CD4-positive, alpha-beta T cell treated with Interleukin-15 for 1 hour (primary cell): ENCODE measurements at regions not wholly inside any gene's neighbourhood (a gene's known extent, or its start where the extent isn't known, plus 50 kb on each side); places are given as distances from the start of the nearest gene placed in this dataset.
"Not testable (repeated sequence)": the region's sequence is repeated elsewhere in the genome, so short reads cannot be mapped to it uniquely, and the experiment has no call there.

Source experiments
- DNase-seq: peaks from one replicate; pipeline ENCODE4 v3.0.0-alpha.2; 2020

DNA sequence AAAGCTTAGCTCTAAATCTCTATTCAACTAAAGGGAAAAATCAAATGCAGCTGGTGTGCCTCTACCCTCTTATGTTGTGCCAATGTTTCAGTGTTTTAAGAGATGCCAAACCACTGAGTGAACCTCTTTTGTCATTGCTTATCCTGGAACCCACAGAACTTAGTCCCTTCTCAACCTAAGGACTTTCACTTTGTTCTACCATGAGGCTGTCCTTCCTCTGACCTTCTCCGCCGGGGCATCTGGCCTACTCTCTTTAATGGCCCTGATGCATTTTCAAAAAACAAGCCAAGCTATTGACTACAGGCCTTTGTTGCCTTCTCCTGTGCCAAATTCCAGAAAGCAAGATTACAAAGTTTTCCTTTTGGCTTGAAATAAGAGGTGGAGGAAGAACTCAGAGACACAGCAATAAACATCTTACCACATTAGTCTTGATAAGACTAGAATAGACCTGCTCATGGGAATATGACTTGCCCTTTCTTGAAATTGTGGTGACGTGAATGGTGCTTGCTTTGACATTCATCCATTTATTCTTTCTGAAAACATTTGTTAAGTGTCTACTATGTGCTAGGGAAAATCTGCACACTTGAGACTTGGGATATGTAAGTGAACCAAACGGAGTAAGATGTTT is 253.2 kb upstream of the SMIM30 start:
- no peak for DNase-seq

DNA sequence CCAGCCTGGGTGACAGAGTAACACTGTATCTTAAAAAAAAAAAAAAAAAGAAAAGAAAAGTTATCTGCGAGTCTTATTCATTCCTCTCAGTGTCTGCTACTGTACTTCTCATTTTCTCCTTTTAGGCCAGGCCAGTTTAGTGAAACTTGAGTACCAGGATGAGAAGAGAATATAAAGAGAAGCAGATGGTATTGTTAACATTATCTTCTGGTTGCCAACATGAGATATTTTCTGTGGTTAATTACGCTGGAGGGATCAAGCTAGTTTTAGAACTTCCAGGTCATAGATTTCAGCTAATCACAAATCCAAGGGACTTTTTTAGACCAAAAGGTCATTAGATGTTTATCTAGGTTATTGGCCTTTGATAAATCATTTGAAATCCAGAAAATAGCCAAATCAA is 252.6 kb upstream of the SMIM30 start:
- no peak for DNase-seq

GRCh38 chr7:113368256-113368655 is 249.9 kb upstream of the SMIM30 start:
- no peak for DNase-seq

DNA sequence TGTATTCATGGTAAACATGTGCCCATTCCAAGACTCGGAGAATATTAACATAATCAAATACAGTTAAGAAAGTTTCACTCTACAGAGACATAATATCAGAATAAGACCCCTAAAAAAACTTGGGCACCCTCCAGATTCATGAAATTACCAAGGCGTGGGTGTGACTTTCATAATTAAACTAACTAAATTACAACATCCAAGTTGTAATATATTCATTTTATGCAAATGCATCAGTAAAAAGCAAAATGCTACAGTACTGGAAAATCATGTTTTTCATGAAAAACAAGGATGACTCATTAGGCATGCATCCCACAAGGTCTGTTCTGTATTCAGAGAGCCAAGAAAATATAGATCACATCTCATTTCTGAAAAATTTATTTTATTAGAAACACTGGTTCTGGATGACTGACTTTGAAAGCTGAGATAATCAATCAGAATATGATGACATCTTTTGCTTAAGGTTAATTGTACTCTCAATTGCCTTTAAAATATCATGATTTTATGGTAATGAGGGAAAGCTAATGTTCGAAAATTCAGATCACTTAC is 248.8 kb upstream of the SMIM30 start:
- no peak for DNase-seq

DNA sequence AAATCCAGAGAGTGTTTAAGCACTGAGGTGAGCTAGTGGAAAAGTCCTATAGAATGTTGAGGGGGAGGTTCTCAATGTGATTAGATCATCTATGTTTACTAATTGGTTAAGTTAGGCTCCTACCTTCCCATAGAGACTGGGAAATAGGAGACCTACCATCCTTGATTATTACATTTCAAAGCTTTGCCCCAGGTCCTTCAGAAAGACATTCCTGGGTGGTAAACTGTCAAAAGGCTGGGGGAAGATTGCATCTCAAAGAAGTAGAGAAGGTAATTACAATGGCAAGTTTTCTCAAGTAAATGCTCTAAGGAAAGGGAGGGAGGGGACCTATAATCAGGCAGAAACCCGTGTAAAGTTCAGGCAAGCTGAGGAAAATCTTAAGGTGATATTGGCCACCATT is 247.8 kb upstream of the SMIM30 start:
- DNase-seq, result no peak

DNA sequence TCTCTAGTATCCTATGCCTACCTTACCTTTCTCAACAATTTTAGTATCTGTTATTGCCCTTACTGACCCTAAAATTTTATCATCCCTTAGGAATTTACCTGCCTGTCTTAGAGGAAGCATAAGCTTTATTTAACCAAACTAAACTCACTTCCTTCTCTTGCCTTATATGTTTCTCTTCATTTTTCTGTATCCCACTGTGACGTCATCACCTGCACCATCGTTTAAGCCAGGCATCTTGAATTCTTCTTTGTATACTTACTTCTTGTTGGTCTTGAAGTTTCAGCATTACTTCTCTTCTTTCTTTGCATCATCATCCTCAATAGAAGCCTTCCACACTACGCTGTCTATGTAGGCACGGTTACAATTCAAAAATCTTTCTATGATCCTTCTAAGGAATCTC is 231.0 kb upstream of the SMIM30 start:
- no peak for DNase-seq

GRCh38 chr7:113339661-113340060 is 221.3 kb upstream of the SMIM30 start:
- no peak for DNase-seq

DNA sequence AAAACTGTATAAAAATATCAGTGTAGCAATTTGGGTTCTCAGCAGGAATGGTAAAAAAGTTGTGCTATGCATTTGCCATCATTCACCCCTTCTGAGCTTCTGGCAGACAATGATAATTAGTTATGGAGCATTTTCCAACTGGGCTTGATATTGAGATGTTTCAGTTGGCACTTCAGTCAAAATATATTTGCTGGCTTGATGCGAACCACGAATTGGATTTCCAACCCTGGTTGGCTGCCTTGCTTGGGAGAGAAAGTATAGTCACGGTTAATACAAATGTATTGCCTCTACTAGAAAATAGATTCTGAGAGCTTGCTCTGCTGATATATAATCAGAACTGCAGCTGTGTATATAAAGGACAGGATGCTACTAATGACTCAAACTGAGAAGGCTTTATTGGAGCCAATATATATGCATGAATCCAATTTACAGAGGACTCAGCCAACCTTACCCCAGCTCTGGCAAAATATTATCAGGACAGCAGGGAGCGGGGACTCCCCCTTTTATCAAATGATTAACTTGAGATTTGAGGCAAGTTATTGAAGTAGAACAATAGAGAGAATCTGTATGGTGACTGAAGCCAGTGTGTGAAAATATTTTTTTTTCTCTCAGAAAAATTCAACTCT is 219.8 kb upstream of the SMIM30 start:
- DNase-seq, result no peak

GRCh38 chr7:113336838-113337237 is 218.5 kb upstream of the SMIM30 start:
- DNase-seq, result not testable (repeated sequence)

DNA sequence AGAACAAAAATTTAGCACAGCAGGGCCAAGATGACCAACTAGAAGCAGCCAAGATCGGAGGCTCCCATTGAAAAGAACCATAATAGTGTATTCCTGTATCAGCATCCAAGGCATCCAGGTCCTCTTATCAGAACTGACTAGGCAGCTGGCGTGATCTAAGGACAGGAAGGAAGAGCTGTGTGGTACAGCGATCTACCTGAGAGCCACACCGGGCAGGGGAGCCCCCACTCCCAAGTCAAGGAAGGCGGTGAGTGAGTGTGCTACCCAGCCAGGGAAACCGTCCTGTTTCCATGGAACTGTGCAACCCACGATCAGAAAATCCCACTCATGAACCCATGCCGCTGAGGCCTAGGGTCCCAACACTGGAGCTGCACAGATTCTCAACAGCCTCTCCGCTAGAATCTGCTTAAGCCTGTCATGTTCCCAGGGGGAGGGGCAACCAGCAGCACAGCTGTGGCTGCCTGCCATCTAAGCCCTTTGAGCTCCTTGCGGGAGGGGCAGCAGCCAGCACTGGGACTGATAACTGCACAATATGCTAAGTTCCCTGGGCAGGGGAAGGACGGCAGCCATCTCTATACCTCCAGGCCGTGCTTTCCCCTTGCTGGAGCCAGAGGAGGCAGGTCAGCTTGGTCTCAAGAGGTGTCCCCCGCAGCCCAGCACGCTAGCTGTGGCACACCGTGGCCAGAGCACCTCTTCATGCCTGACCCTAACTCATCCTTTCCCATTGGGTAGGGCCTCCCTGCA is 213.0 kb upstream of the SMIM30 start:
- no peak for DNase-seq

DNA sequence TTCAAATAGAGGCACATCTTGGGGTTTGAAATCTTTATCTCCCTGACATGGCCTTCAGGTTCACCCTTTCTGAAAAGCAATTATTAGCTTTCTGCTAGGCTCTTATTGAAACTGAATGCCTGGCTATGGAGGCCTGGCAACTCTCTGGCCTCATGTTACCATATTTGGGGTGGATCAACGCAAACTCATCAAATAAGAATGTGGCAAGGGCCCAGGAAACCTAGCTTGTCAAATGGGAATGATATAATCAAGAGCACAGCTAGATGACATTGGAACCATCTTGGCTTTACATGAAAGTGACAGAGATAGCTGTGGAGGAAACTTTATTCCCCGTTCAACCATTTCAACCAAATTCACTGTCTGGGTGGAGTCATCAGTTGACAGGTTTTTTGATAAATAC is 202.8 kb upstream of the SMIM30 start:
- DNase-seq, result no peak

DNA sequence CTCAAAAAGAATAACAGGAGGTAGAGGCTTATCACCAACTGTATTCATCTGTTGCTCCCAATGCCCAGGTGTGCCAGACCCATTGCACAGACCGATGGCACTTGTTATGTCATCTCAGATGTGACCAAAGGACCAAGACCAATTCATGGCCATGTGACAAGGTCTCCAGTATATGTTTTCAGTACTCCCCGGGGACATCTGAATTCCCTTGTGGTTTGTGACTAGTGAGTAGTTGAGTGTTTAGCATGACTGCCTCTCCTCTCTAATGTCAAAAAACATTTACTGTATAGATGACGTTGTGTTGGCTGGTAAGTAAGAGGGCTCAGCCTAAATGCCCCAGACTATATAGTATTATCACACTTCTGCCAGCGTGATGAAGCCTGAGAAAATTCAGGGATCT is 202.1 kb upstream of the SMIM30 start:
- DNase-seq, result no peak

DNA sequence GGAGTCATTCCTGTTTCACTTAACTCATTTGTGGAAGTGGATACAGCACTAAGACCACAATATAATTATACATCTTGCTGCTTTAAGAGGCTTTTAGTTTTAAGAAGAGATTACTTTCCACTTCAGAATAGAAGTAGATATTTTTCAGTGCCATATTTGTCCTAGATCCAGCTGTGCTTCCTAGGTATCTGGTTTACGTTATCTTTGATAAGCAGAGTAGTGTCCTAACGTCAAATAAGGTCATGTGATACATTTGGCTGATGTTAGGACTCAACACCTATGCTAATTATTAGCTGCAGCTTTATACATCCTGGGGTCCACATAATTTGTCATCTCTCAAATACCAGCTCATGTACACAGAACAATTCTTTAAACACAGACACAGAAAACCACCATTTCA is 196.2 kb upstream of the SMIM30 start:
- DNase-seq, result no peak

GRCh38 chr7:113308399-113308798 is 190.0 kb upstream of the SMIM30 start:
- no peak for DNase-seq

DNA sequence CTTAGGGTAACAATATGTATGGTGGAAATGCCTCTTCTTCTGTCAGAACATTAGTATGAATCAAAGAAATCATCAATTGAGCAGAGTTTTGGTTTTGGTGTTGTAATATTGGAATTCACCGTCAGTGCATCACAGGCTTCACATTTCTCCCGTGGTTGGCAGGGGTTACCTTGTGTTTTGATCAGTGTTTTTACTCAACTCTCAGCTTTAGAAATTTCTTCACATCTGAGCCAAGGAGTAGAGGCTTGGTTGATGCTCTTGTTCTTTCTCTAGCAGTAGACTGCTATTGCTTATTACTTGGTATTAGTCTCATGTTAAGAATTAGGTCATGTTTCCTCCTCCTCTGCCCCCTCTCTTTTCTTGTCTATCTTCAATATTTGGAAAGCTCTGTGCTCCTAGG is 188.8 kb upstream of the SMIM30 start:
- no peak for DNase-seq

GRCh38 chr7:113306302-113306701 is 187.9 kb upstream of the SMIM30 start:
- DNase-seq, result no peak

DNA sequence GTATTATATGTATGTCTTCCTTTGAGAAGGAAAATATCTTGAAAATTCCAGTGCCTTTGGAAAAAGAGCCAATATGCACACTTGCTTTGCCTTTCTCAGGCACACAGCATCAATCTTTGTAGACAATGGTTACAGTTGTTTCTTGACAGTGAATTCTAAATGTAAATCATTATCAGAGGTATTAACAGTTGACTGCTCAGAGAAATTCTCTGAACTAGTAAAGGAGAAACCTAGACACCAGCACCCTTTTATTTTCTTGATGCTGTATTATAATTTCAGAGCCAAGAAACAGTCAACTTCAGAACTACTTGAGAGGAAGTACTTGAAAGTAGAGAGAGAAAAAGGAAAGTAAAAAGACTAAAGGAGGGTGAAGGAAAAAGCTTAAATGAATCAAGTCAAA is 185.8 kb upstream of the SMIM30 start:
- DNase-seq, result no peak

- not testable (repeated sequence) for DNase-seq
Observed at GRCh38 chr7:113303388-113303787, 185.0 kb upstream of the SMIM30 start.

- DNase-seq, result no peak
Observed at GRCh38 chr7:113301983-113302382, 183.6 kb upstream of the SMIM30 start.

- no peak for DNase-seq
Observed at GRCh38 chr7:113301141-113301540, 182.8 kb upstream of the SMIM30 start.

DNA sequence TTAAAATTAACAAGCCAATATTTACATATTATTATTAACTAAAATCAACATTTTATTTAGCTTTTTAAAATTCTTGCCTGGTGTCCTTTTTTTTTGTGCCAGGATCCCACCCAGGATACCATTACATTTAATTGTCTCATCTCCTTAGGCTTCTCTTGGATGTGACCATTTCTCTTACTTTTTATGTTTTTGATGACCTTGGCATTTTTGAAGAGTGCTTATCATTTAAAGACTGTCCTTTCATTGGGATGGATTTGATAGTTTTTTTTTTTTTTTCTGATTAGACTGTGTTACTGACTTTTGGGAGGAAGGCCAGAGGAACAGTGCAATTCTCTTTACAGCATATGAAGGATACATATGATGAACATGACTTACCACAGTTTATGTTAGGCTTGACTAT is 181.4 kb upstream of the SMIM30 start:
- DNase-seq, result no peak

GRCh38 chr7:113298501-113298900 is 180.1 kb upstream of the SMIM30 start:
- DNase-seq, result no peak

DNA sequence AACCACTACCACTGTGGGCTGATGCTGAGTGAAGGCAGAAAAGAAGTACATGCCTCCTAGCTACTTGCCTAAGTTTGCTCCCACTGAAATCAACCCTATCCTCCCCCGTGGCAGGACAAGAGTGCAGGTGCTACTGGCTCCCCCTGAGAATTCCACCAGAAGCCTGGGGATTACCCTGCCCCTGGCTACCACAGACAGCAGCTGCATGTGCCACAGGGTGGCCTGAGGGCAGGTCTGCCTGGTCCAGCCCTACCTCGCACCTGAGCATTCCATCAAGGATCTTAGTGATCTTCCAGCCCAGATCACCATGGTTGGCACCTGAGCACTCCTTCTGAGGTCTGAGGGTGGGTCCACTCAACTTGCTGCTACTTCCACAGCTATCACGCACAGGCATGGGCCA is 176.4 kb upstream of the SMIM30 start:
- DNase-seq, result no peak

GRCh38 chr7:113292105-113292504 is 173.8 kb upstream of the SMIM30 start:
- no peak for DNase-seq
